G401 (cell line): ENCODE measurements at regions not wholly inside any gene's neighbourhood (a gene's known extent, or its start where the extent isn't known, plus 50 kb on each side); places are given as distances from the start of the nearest gene placed in this dataset.
A peak's percentile ranks its signal among the peaks of the same experiment; 100 is the strongest.
"Not testable (repeated sequence)": the region's sequence is repeated elsewhere in the genome, so short reads cannot be mapped to it uniquely, and the experiment has no call there.

Experiments
- DNase-seq: peaks from one replicate; pipeline ENCODE4 v3.0.0-alpha.2; 2015; ENCODE audit warnings: low spot score
- in situ Hi-C: cut with HindIII; loops from 2 replicates; pipeline ENCODE4 v1.10.0; 2016; ENCODE audit warnings: low sequenced_read_pairs, mixed read lengths

DNA sequence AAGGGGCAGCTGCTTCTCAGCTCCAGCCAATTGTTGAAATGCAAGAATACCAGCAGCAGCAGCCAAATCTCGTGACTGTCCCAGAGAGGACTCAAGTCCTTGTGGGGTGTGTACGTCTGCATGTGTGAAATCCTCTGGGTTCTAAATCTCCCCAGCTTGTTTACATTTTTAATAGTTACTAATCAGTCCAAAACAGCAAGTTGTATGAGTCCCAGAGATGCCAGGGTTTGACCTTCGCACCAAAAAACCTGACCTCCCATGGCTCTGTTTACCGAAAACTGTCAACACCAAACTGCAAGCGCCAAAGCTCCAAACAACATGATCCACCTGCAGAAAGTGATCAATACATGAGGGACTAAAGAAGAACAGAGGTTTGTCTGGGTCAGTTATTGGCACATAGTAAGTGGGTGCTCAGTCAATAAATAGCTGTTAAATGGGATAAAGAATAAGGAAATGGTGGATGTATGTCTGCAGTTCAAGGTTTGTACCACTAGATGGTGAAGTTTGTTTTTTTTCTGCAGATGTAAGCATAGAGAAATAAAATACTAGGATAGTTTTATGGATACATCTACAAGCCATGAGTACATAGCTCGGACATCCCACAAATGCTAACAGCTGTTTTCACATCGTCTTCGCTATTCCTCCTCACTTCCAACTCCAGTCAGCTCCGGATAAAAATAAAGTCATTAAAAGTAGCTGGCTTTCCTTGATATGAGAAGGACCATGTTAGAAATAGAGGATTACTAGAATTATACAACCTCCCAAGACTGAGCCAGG is 85.3 kb upstream of the ADRB2 start:
- in situ Hi-C loops = no loop called here
- peak; percentile 47 for DNase-seq

GRCh38 chr5:148741766-148742165 is 84.6 kb upstream of the ADRB2 start:
- DNase-seq, in situ Hi-C loops: not testable (repeated sequence)

- in situ Hi-C loops, DNase-seq: not testable (repeated sequence)
Measured at GRCh38 chr5:148744380-148744779, 82.0 kb upstream of the ADRB2 start.

DNA sequence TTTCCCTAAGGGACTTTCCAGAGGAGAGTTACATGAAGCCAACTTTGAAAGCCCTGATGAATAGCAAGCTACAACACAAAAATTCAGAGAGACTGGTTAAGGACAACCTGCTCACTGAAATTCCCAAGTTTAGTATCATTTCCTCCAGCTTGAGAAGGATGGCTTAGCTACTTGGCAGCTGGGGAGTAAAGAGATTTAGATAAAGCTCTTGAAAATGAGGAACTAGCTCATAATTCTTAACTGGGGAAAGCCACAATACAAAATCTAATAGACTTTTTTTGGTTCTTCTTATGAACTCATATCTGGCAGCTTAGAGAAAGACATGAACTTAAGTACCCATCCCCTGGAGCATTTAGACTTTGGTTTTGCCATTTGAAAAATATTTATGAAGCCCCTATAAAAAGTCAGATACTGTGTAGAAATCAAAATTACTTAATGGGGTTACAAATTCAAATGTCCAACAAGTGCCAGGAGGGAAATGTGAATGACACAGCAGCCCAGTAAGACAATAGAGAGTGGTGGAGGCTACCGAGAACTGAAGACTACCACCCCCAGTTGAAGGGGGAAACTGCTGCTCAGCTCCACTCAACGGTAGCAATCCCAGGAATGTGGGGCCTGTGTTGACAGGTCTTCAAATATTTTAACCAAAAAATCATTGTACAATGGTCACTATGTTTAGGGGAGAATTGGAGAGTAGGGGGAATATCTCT is 79.4 kb upstream of the ADRB2 start:
- in situ Hi-C loops = no loop called here
- DNase-seq = no peak

DNA sequence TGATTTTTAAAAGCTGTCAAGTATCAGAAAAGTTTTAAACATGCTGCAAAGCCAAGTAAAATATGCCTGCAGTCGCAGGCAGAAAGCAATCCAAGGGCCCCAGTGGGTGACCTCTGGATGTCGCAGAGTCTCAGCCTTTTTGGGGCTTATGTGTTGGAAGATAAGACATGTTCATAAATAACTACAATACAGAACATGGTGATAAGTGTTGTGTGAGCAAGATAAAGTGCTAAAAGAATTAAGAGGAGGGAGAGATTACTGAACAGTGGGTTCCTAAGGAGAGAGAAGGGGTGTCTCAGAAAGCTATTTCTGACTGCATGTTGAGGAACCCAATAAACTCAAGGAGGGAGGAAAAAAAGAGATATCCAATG is 78.9 kb upstream of the ADRB2 start:
- in situ Hi-C loops = no loop called here
- DNase-seq = no peak

DNA sequence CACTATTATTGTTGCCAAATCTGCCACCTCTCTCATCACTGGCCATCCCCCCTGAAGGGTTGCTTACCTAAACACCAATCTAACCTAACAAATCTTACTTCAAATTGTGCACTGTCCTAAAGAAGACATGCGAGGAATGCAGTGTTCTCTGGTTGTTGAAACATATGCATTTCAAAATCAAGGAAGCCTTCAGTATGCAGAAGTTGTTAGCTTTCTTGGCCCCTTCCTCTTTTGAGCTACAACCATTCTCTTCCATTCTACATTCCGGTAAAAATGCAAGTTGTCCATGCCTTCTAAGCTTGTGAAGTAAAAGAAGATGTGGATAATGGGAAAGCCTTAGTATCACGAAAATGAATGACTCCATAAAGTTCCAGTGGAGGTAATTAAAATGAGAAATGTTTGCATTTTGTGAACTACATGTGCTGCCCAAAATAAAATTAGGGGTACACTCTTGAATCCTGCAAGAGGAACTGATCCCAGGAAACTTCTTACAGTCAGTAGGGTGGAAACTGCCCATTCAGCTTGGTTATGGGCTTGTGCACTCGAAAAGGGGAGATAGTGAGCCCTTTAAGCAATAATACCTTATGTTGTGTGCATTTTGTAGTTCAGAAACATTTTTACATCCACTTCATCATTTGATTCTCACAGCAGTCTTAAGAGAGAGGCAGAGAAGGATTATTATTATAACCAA is 77.6 kb upstream of the ADRB2 start:
- no peak for DNase-seq
- in situ Hi-C loops = no loop called here

GRCh38 chr5:148750614-148751013 is 75.8 kb upstream of the ADRB2 start:
- in situ Hi-C loops = no loop called here
- no peak for DNase-seq

DNA sequence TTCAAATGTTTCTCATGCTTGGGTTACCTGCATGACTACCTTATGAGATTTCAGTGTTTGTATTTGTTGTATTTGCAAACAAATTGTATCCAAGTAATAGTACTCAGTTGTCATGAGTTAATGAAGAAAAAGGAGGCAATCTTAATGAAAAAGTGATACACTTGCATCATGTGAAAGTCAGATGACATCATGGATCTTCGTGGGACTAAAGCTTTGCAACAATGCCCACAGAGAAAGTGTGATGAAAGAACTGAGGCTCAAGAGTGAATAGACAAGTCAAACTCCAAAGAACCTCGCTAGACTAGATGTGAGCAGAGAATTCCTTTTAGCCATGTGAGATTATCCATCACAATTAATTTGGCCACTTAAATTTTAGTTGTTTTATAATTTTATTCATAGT is 75.4 kb upstream of the ADRB2 start:
- in situ Hi-C loops = no loop called here
- no peak for DNase-seq

DNA sequence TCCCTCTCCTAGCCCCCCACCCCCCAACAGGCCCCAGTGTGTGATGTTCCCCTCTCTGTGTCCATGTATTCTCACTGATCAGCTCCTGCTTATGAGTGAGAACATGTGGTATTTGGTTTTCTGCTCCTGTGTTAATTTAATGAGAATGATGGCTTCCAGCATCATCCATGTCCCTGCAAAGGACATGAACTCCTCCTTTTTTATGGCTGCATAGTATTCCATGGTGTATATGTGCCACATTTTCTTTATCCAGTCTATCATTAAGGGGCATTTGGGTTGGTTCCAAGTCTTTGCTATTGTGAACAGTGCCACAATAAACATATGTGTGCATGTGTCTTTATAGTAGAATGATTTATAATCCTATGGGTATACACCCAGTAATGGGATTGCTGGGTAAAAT is 74.0 kb upstream of the ADRB2 start:
- in situ Hi-C loops, DNase-seq: not testable (repeated sequence)

GRCh38 chr5:148759101-148759500 is 67.3 kb upstream of the ADRB2 start:
- in situ Hi-C loops = no loop called here
- no peak for DNase-seq

DNA sequence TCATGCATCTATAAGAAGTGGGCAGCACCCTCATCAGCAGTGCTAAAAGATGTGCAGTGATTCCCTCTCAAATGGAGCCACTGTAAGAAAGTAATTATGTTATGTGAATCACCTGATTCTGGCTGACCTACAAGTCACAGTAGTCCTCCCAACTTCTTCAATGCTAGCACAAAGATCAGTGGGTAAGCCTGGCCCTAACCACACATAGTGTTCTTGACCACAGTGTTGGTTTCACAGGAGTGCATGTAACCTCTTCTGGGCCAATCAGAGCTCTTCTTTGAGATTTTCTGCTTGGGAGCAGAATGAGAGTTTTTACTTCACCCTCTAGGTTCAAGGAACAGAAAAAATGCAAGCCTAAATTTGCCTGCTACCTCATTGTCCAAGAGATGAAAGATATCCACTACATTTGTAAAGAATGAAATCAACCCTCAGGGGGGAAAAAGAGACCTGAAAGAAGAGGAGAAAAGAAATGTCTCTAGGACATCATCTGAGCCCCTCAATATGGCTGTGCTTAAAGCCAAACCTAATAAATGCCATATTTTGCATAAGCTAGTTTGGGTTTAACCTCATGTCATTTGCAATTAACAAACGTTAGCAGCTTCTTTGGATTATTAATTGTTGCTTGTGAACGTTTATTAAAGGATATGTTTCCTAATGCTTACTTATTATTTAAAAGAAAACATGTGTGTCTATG is 65.3 kb upstream of the ADRB2 start:
- no peak for DNase-seq
- in situ Hi-C loops = no loop called here

- in situ Hi-C loops = no loop called here
- no peak for DNase-seq
Measured at GRCh38 chr5:148763996-148764395, 62.4 kb upstream of the ADRB2 start.

- DNase-seq = no peak
- in situ Hi-C loops = no loop called here
Measured at GRCh38 chr5:148765061-148765460, 61.4 kb upstream of the ADRB2 start.

- in situ Hi-C loops = no loop called here
- no peak for DNase-seq
Measured at GRCh38 chr5:148768806-148769415, 57.5 kb upstream of the ADRB2 start.

- in situ Hi-C loops = no loop called here
Measured at GRCh38 chr5:148769941-148770340, 56.5 kb upstream of the ADRB2 start.

DNA sequence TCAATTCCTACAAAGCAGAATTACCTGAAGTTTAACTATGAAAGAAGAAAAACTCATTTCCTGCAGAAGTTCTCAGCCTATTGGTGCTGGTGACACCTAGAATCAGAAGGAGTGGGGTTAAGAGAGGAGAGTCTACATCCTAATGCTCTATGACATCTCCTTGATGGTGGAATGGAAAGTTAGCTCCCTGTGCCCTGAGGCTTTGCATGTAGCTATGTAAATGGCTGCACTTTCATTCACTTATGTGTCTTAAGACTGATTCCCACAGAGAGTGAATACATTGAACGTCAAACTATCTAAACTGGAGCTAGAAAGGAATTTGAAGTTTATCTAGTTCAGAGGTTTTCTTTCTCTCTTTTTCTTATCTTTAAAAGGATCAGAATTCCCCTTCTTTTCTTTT is 52.1 kb upstream of the ADRB2 start:
- in situ Hi-C loops = no loop called here
- DNase-seq = no peak

More at GRCh38 chr5:148769941-148770340, 56.5 kb upstream of the ADRB2 start:
- no peak for DNase-seq

DNA sequence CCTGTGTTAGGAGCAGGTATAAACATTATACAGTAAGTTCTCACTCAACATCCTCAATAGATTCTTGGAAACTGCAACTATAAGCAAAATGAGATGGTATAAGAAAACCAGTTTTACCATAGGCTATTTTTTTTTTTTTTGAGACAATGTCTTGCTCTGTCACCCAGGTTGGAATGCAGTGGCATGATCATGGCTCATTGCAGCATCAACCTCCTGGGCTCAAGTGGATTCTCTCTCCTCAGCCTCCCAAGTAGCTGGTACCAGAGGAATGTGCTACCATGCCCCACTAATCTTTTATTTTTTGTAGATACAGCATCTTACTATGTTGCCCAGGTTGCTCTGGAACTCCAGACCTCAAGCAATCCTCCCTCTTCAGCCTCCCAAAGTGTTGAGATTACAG is 50.1 kb upstream of the ADRB2 start:
- no peak for DNase-seq
- in situ Hi-C loops = no loop called here
